Endothelial cell of umbilical vein (primary cell): ENCODE measurements at regions not wholly inside any gene's neighbourhood (a gene's known extent, or its start where the extent isn't known, plus 50 kb on each side); places are given as distances from the start of the nearest gene placed in this dataset.

Experiments used
- BruUV-seq: library from RNA; stranded (reverse); fragments of 400-500 nt; replicated peaks from 2 replicates; lab custom pipeline; 2021; lab: Mats Ljungman, UMichigan
- CTCF ChIA-PET: fragments of 300-600, 350-600 bp; sonication (Branson Sonifier 250); formaldehyde crosslinking; loops from one replicate; lab custom pipeline; 2021; ENCODE audit warnings: antibody characterized with exemption, inconsistent platforms; lab: Charles Lee
- POLR2A ChIA-PET: fragments of 300-600, 350-600 bp; sonication (Branson Sonifier 250); formaldehyde crosslinking; loops from one replicate; lab custom pipeline; 2021; ENCODE audit warnings: antibody characterized with exemption, inconsistent platforms; lab: Charles Lee
- DNase-seq: peaks from one replicate; pipeline ENCODE4 v3.0.0-alpha.2; 2011; ENCODE audit warnings: low read depth, low spot score
- FAIRE-seq: peaks from 2 replicates; lab custom pipeline; 2011; peaks lifted over from hg19 to GRCh38; lab: Jason Lieb, UNC
- H2AFZ ChIP-seq: 2 replicates; pipeline ENCODE4 v1.6.0; 2012; ENCODE audit warnings: low read depth, low read length, control low read depth, inconsistent platforms
- H3K27ac ChIP-seq: 2 replicates; pipeline ENCODE4 v1.5.1; 2011; ENCODE audit warnings: low read depth, mild to moderate bottlenecking, control low read depth, low read length, moderate library complexity; ENCODE audit not compliant: insufficient read depth
- H3K27me3 ChIP-seq, 2 experiments: 2 replicates each; pipeline versions ENCODE4 v1.6.0 to v1.6.1; 2011; ENCODE audit warnings: low read length in 2 of 2, mixed read lengths in 1 of 2; ENCODE audit not compliant: control insufficient read depth in 2 of 2, insufficient read depth in 2 of 2
- H3K36me3 ChIP-seq, 2 experiments: 2 replicates in 1 of 2; 3 replicates in 1 of 2; pipeline ENCODE4 v1.5.1; 2011; ENCODE audit warnings: low read length in 2 of 2, mild to moderate bottlenecking in 1 of 2, moderate library complexity in 1 of 2; ENCODE audit not compliant: control insufficient read depth in 2 of 2, insufficient read depth in 2 of 2; ENCODE audit errors: extremely low read depth in 1 of 2
- H3K4me1 ChIP-seq: 3 replicates; pipeline ENCODE4 v1.5.1; 2011; ENCODE audit warnings: mild to moderate bottlenecking, low read length; ENCODE audit not compliant: control insufficient read depth, insufficient read depth; ENCODE audit errors: extremely low read depth
- H3K4me2 ChIP-seq: 2 replicates; pipeline ENCODE4 v1.6.1; 2011; ENCODE audit warnings: low read length, control low read depth, mixed read lengths; ENCODE audit not compliant: insufficient read depth
- H3K4me3 ChIP-seq, 3 experiments: fragments of 200-600 bp in 1 of 3; sonication (generic), shearing (Covaris generic) in 1 of 3; replicated peaks in 1 of 3; 2 replicates each; pipeline ENCODE4 v1.5.1; 2011 to 2016; ENCODE audit warnings: control low read depth in 3 of 3, low read length in 3 of 3, mild to moderate bottlenecking in 2 of 3, inconsistent platforms in 1 of 3, low read depth in 1 of 3, moderate library complexity in 1 of 3; ENCODE audit not compliant: insufficient read depth in 1 of 3
- H3K79me2 ChIP-seq: 2 replicates; pipeline ENCODE4 v1.6.0; 2012; ENCODE audit warnings: low read length, inconsistent platforms; ENCODE audit not compliant: control insufficient read depth, insufficient read depth
- H3K9ac ChIP-seq: replicated peaks from 2 replicates; pipeline ENCODE3; 2011; ENCODE audit warnings: low read length, control low read depth; ENCODE audit not compliant: insufficient read depth; ENCODE audit errors: extremely low read depth
- H3K9me1 ChIP-seq: replicated peaks from 3 replicates; pipeline ENCODE4 v1.6.0; 2011; ENCODE audit warnings: mild to moderate bottlenecking, low read length; ENCODE audit not compliant: control insufficient read depth, insufficient read depth; ENCODE audit errors: extremely low read depth
- H3K9me3 ChIP-seq: replicated peaks from 2 replicates; pipeline ENCODE4 v1.5.1; 2012; ENCODE audit warnings: low read length, inconsistent platforms; ENCODE audit not compliant: control insufficient read depth, insufficient read depth
- H4K20me1 ChIP-seq: replicated peaks from 2 replicates; pipeline ENCODE3; 2011; ENCODE audit warnings: mild to moderate bottlenecking, low read length; ENCODE audit not compliant: control insufficient read depth, insufficient read depth; ENCODE audit errors: extremely low read depth
- EZH2 ChIP-seq: IDR thresholded peaks from 2 replicates; pipeline ENCODE4 v1.6.1; 2012; ENCODE audit warnings: borderline replicate concordance, low read depth, mild to moderate bottlenecking, moderate library complexity, low read length, inconsistent platforms; ENCODE audit not compliant: severe bottlenecking
- FOS ChIP-seq: IDR thresholded peaks from 2 replicates; pipeline ENCODE4 v1.6.1; 2011; ENCODE audit warnings: mild to moderate bottlenecking, low read length, moderate library complexity, borderline replicate concordance; ENCODE audit not compliant: insufficient read depth
- GATA2 ChIP-seq: IDR thresholded peaks from 2 replicates; pipeline ENCODE4 v1.7.0; 2011; ENCODE audit warnings: low read depth, mild to moderate bottlenecking, moderate library complexity, mixed read lengths, low read length; ENCODE audit not compliant: insufficient read length, insufficient read depth
- JUN ChIP-seq: IDR thresholded peaks from 2 replicates; pipeline ENCODE4 v1.6.1; 2011; ENCODE audit warnings: borderline replicate concordance, low read depth; ENCODE audit not compliant: insufficient read length, insufficient read depth
- MYC ChIP-seq: IDR thresholded peaks from one replicate; pipeline ENCODE4 v1.6.1; 2011; ENCODE audit warnings: mild to moderate bottlenecking, low read depth, low read length
- POLR2A ChIP-seq: IDR thresholded peaks from 2 replicates; pipeline ENCODE4 v1.6.1; 2012; ENCODE audit warnings: low read depth, mild to moderate bottlenecking, control low read depth, low read length
- POLR2AphosphoS5 ChIP-seq: IDR thresholded peaks from 2 replicates; pipeline ENCODE4 v1.6.1; 2012; ENCODE audit warnings: low read depth, mild to moderate bottlenecking, control low read depth, low read length, moderate library complexity; ENCODE audit not compliant: insufficient read depth
- dilution Hi-C: fragments of 300-500 bp; cut with MboI; formaldehyde crosslinking; loops from one replicate; pipeline ENCODE4 v1.15.0; 2019; ENCODE audit warnings: low sequenced_read_pairs; ENCODE audit not compliant: extremely low pct_ligation_motif_present
- intact Hi-C: fragments of 100-400 bp; cut with micrococcal nuclease; formaldehyde crosslinking; loops from one replicate; pipeline ENCODE4 v1.10.0; 2022
- TF ChIP-seq, protein P1 (sequence below): IDR thresholded peaks from 2 replicates; pipeline ENCODE4 v1.6.1; 2011; ENCODE audit not compliant: insufficient read depth, insufficient read length
- TF ChIP-seq, protein P2 (sequence below), 2 donors: IDR thresholded peaks; 1 replicate in 1 of 2; 2 replicates in 1 of 2; pipeline ENCODE4 v1.5.1; 2011; ENCODE audit warnings: low read length in 2 of 2, mild to moderate bottlenecking in 2 of 2, moderate library complexity in 2 of 2, control low read depth in 1 of 2, inconsistent platforms in 1 of 2, low read depth in 1 of 2; ENCODE audit not compliant: insufficient read depth in 1 of 2; ENCODE audit errors: extremely low read depth in 1 of 2

DNA sequence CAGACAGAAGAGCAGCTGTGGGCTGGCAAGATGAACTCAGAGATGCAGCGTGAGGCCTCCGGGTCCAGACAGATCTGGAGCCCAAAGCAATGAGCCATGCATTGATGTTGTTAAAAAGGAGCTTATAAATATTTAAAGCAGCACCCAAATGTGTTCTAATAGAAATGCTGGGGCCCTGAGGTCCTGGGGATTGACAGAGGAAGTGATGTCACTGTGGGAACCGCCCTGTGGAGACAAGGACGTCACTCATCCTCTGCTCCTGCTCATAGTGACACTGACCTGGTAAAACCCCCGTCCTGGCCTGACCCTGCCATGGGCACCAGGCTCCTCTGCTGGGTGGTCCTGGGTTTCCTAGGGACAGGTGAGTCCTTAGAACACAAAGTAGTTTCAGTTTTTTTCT lies 197.0 kb upstream of the PRSS58 start:
- intact Hi-C loops (loop anchor here (1.0 kb wide), 1 partner anchor 18 kb away; no protein-coding TSS in a partner anchor), dilution Hi-C loops (no loop called here)
- no peak overlapping the region for H3K9ac ChIP-seq
- H3K79me2 ChIP-seq = no peaks in the 10 kb centered on the region
- ChIA-PET POLR2A (no interaction called here), CTCF (no interaction called here)
- TF ChIP-seq POLR2AphosphoS5 (no peak), JUN (no peak), FOS (no peak)
- H3K4me2 ChIP-seq = no peak overlapping the region
- H3K9me1 ChIP-seq = no peaks in the 10 kb centered on the region
- H3K9me3 ChIP-seq = no peaks in the 10 kb centered on the region
- no peaks in the 10 kb centered on the region for H4K20me1 ChIP-seq
- BruUV-seq = no TSS peak
- H3K27me3 ChIP-seq = peaks cover 9% of the 10 kb centered on the region in 2 experiments
- no peaks in the 10 kb centered on the region for H3K36me3 ChIP-seq
- no peaks in the 10 kb centered on the region for H3K4me1 ChIP-seq
- FAIRE-seq (no peak), DNase-seq (no peak)
- H3K4me3 ChIP-seq = no peak overlapping the region
- H2AFZ ChIP-seq = no peak overlapping the region
- H3K27ac ChIP-seq = no peak overlapping the region

- intact Hi-C loops = no loop called here
- CTCF ChIA-PET = interaction anchor here (1.0 kb wide), 1 partner anchor 14 kb away, joined by 4 read pairs; no protein-coding TSS in a partner anchor
These were observed 194.9 kb upstream of the PRSS58 start for GRCh38 chr7:142452791-142453190.

More at GRCh38 chr7:142452791-142453190, 194.9 kb upstream of the PRSS58 start:
- Histone ChIP-seq H3K9ac (no peak overlapping the region), H3K4me3 (no peak overlapping the region), H3K27me3 (peaks cover 2 to 7% of the 10 kb centered on the region in 2 experiments), H3K79me2 (no peaks in the 10 kb centered on the region), H3K4me2 (no peak overlapping the region), H2AFZ (no peak overlapping the region), H3K9me1 (no peaks in the 10 kb centered on the region), H3K9me3 (no peaks in the 10 kb centered on the region), H3K27ac (no peak overlapping the region), H3K36me3 (no peaks in the 10 kb centered on the region), H4K20me1 (no peaks in the 10 kb centered on the region), H3K4me1 (no peaks in the 10 kb centered on the region)
- TF ChIP-seq, protein P1, sequence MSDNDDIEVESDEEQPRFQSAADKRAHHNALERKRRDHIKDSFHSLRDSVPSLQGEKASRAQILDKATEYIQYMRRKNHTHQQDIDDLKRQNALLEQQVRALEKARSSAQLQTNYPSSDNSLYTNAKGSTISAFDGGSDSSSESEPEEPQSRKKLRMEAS = no peak
- TF ChIP-seq FOS = no peak
- no peak for TF ChIP-seq EZH2
- no peak for TF ChIP-seq JUN
- TF ChIP-seq, protein P2, sequence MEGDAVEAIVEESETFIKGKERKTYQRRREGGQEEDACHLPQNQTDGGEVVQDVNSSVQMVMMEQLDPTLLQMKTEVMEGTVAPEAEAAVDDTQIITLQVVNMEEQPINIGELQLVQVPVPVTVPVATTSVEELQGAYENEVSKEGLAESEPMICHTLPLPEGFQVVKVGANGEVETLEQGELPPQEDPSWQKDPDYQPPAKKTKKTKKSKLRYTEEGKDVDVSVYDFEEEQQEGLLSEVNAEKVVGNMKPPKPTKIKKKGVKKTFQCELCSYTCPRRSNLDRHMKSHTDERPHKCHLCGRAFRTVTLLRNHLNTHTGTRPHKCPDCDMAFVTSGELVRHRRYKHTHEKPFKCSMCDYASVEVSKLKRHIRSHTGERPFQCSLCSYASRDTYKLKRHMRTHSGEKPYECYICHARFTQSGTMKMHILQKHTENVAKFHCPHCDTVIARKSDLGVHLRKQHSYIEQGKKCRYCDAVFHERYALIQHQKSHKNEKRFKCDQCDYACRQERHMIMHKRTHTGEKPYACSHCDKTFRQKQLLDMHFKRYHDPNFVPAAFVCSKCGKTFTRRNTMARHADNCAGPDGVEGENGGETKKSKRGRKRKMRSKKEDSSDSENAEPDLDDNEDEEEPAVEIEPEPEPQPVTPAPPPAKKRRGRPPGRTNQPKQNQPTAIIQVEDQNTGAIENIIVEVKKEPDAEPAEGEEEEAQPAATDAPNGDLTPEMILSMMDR (IDR thresholded peaks at IDR 0.05; ENCODE audit: extremely low read depth in 1 of 2, insufficient read depth in 1 of 2, low read depth in 1 of 2, low read length in 2 of 2) = no peak
- no peak for TF ChIP-seq GATA2
- no peak for TF ChIP-seq POLR2A
- no peak for TF ChIP-seq POLR2AphosphoS5
- no peak for TF ChIP-seq MYC
- dilution Hi-C loops = no loop called here
- FAIRE-seq (no peak), DNase-seq (no peak)
- POLR2A ChIA-PET = no interaction called here
- BruUV-seq = no TSS peak
